SK-N-SH (cell line): ENCODE measurements at regions not wholly inside any gene's neighbourhood (a gene's known extent, or its start where the extent isn't known, plus 50 kb on each side); places are given as distances from the start of the nearest gene placed in this dataset.

Source experiments
- EZH2phosphoT487 ChIP-seq: fragments of 200-600 bp; sonication (generic); IDR thresholded peaks from 2 replicates; pipeline ENCODE4 v1.6.1; 2017; ENCODE audit warnings: low read depth, mixed run types, mild to moderate bottlenecking, antibody characterized with exemption, moderate library complexity, borderline replicate concordance
- FOSL2 ChIP-seq: IDR thresholded peaks from 2 replicates; pipeline ENCODE4 v1.4.0; 2012; ENCODE audit warnings: low read depth, mild to moderate bottlenecking, moderate library complexity, borderline replicate concordance
- FOXM1 ChIP-seq: IDR thresholded peaks from 2 replicates; pipeline ENCODE4 v1.4.0; 2012; ENCODE audit warnings: low read depth, mild to moderate bottlenecking
- NFIC ChIP-seq: IDR thresholded peaks from 2 replicates; pipeline ENCODE4 v1.4.0; 2012; ENCODE audit warnings: borderline replicate concordance
- POLR2AphosphoS5 ChIP-seq: IDR thresholded peaks from 2 replicates; pipeline ENCODE4 v1.6.1; 2012; ENCODE audit warnings: low read depth, low read length
- RAD21 ChIP-seq: IDR thresholded peaks from 2 replicates; pipeline ENCODE4 v1.6.1; 2012; ENCODE audit warnings: mild to moderate bottlenecking, low read length
- RFX5 ChIP-seq: IDR thresholded peaks from 2 replicates; pipeline ENCODE4 v1.6.1; 2012; ENCODE audit warnings: mild to moderate bottlenecking, improper control_type of control experiment, low read length
- SMC3 ChIP-seq: IDR thresholded peaks from 2 replicates; pipeline ENCODE4 v1.6.1; 2012; ENCODE audit warnings: low read depth, low read length, improper control_type of control experiment
- TCF12 ChIP-seq: IDR thresholded peaks from 2 replicates; pipeline ENCODE4 v1.4.0; 2012
- TF ChIP-seq, protein P1 (sequence below): fragments of 200-600 bp; sonication (generic); IDR thresholded peaks from 2 replicates; pipeline ENCODE4 v1.6.1; 2017; ENCODE audit warnings: antibody characterized with exemption, mild to moderate bottlenecking, moderate library complexity
- TF ChIP-seq, protein P2 (sequence below): IDR thresholded peaks from 2 replicates; pipeline ENCODE4 v1.4.0; 2012; ENCODE audit warnings: low read depth
- TF ChIP-seq, protein P3 (sequence below): fragments of 150-350 bp; IDR thresholded peaks from 2 replicates; pipeline ENCODE4 v1.6.1; 2017; ENCODE audit warnings: antibody characterized with exemption, low read length, low read depth, borderline replicate concordance

DNA sequence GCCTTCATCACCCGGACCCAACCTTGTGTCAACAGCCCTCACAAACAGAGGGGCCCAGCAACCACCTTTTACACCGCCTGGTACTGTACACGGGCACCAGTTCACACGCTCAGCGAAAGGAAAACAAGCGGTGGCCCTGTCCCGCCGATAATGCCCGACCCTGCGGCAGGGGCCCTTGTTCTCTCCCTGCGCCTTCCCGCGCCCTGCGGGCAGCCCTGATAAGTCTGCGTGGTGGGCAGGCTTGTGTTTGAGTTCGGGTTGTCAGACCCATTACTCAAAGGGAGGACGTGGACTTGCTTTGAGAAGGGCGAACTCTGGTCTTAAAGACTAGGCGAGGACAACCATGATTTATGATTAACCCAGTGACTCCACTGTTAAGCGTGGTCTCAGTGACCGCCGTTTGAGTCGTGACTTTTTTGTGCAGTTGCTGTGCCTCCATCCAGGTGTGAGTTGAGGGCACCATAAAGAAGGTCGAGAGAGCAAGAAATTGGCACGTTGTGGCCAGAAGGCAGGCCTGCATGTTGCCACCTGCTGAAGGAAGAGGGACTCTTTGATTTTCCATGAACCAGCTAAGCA lies 167.4 kb upstream of the GATA6 start:
- TF ChIP-seq POLR2AphosphoS5 (no peak), TCF12 (no peak), FOXM1 (no peak), RAD21 (no peak), NFIC (no peak), RFX5 (no peak), FOSL2 (no peak), EZH2phosphoT487 (no peak), SMC3 (no peak)
- TF ChIP-seq, protein P1, sequence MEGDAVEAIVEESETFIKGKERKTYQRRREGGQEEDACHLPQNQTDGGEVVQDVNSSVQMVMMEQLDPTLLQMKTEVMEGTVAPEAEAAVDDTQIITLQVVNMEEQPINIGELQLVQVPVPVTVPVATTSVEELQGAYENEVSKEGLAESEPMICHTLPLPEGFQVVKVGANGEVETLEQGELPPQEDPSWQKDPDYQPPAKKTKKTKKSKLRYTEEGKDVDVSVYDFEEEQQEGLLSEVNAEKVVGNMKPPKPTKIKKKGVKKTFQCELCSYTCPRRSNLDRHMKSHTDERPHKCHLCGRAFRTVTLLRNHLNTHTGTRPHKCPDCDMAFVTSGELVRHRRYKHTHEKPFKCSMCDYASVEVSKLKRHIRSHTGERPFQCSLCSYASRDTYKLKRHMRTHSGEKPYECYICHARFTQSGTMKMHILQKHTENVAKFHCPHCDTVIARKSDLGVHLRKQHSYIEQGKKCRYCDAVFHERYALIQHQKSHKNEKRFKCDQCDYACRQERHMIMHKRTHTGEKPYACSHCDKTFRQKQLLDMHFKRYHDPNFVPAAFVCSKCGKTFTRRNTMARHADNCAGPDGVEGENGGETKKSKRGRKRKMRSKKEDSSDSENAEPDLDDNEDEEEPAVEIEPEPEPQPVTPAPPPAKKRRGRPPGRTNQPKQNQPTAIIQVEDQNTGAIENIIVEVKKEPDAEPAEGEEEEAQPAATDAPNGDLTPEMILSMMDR = no peak
- TF ChIP-seq, protein P2, sequence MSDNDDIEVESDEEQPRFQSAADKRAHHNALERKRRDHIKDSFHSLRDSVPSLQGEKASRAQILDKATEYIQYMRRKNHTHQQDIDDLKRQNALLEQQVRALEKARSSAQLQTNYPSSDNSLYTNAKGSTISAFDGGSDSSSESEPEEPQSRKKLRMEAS = no peak
- TF ChIP-seq, protein P3, sequence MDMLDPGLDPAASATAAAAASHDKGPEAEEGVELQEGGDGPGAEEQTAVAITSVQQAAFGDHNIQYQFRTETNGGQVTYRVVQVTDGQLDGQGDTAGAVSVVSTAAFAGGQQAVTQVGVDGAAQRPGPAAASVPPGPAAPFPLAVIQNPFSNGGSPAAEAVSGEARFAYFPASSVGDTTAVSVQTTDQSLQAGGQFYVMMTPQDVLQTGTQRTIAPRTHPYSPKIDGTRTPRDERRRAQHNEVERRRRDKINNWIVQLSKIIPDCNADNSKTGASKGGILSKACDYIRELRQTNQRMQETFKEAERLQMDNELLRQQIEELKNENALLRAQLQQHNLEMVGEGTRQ = no peak
